ENCODE measurements at regions not wholly inside any gene's neighbourhood (a gene's known extent, or its start where the extent isn't known, plus 50 kb on each side); places are given as distances from the start of the nearest gene placed in this dataset.

- TF ChIP-seq ZUFSP (CRISPR knock-in tag; IDR thresholded peaks at IDR 0.05; ENCODE audit: borderline replicate concordance) (no peak), HNF4G (IDR thresholded peaks at IDR 0.05; ENCODE audit: borderline replicate concordance, low read depth, low read length) (no peak), HNF4G (CRISPR knock-in tag; IDR thresholded peaks at IDR 0.05; ENCODE audit: borderline replicate concordance, low read depth) (no peak), TCF12 (IDR thresholded peaks at IDR 0.05) (no peak), TCF12 (CRISPR knock-in tag; IDR thresholded peaks at IDR 0.05) (no peak), ZBTB43 (CRISPR knock-in tag; conservative IDR thresholded peaks at IDR 0.05) (no peak), JUN (CRISPR knock-in tag; IDR thresholded peaks at IDR 0.05) (no peak), CTCF (CRISPR knock-in tag; IDR thresholded peaks at IDR 0.05) (no peak), GMEB1 (CRISPR knock-in tag; IDR thresholded peaks at IDR 0.05; ENCODE audit: borderline replicate concordance) (no peak), ZNF576 (CRISPR knock-in tag; IDR thresholded peaks at IDR 0.05) (no peak), POLR2AphosphoS5 (IDR thresholded peaks at IDR 0.05; ENCODE audit: low read depth, low read length) (no peak), ZNF10 (CRISPR knock-in tag; IDR thresholded peaks at IDR 0.05; ENCODE audit: borderline replicate concordance, low read depth) (no peak), SIN3B (IDR thresholded peaks at IDR 0.05; ENCODE audit: low read length) (no peak), NBN (conservative IDR thresholded peaks at IDR 0.05) (no peak), RNF2 (conservative IDR thresholded peaks at IDR 0.05; ENCODE audit: low read depth) (no peak)
Observed at GRCh38 chr13:44249431-44249836, 124.2 kb upstream of the SERP2 start.
